PC-9 (cell line): ENCODE measurements at regions not wholly inside any gene's neighbourhood (a gene's known extent, or its start where the extent isn't known, plus 50 kb on each side); places are given as distances from the start of the nearest gene placed in this dataset.

Experiments used
- EZH2 ChIP-seq: fragments of 200-600 bp; sonication (generic); IDR thresholded peaks from 2 replicates; pipeline ENCODE4 v1.8.0; 2017; ENCODE audit warnings: antibody characterized with exemption, low read depth
- TF ChIP-seq, protein P1 (sequence below): fragments of 200-600 bp; sonication (generic); conservative IDR thresholded peaks from 2 replicates; pipeline ENCODE4 v1.6.1; 2017; ENCODE audit warnings: mixed run types, antibody characterized with exemption, mild to moderate bottlenecking, moderate library complexity

DNA sequence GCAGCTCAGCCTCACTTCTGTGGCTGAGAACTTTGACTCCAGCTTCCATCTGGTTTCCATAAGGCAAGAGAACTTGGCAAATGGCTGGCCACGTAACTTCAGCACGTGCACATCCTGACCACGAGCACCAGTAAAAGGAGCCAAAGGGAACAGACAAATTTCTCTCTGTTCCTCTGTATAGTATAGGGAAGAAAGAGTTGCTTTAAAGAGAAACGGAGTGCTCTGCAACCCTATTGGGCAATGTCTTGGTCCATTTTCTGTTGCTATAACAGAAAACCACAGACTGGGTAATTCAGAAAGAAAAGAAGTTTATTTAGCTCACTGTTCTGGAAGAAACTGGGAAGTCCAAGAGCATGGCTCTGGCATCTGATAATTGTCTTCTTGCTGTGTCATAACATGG is 558.7 kb downstream of the ACTL7B start:
- TF ChIP-seq, protein P1, sequence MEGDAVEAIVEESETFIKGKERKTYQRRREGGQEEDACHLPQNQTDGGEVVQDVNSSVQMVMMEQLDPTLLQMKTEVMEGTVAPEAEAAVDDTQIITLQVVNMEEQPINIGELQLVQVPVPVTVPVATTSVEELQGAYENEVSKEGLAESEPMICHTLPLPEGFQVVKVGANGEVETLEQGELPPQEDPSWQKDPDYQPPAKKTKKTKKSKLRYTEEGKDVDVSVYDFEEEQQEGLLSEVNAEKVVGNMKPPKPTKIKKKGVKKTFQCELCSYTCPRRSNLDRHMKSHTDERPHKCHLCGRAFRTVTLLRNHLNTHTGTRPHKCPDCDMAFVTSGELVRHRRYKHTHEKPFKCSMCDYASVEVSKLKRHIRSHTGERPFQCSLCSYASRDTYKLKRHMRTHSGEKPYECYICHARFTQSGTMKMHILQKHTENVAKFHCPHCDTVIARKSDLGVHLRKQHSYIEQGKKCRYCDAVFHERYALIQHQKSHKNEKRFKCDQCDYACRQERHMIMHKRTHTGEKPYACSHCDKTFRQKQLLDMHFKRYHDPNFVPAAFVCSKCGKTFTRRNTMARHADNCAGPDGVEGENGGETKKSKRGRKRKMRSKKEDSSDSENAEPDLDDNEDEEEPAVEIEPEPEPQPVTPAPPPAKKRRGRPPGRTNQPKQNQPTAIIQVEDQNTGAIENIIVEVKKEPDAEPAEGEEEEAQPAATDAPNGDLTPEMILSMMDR, result no peak
- no peak for TF ChIP-seq EZH2
